GM13976 (cell line): ENCODE measurements at regions not wholly inside any gene's neighbourhood (a gene's known extent, or its start where the extent isn't known, plus 50 kb on each side); places are given as distances from the start of the nearest gene placed in this dataset.
"Not testable (repeated sequence)": the region's sequence is repeated elsewhere in the genome, so short reads cannot be mapped to it uniquely, and the experiment has no call there.

Source experiments
- DNase-seq: peaks from one replicate; pipeline ENCODE4 v3.0.0; 2012; ENCODE audit warnings: low spot score
- in situ Hi-C: fragments of 300-500 bp; cut with MboI; formaldehyde crosslinking; loops from one replicate; pipeline ENCODE4 v1.12.0; 2022; ENCODE audit warnings: low sequenced_read_pairs, mixed read lengths, inconsistent platforms; ENCODE audit not compliant: unreplicated experiment
- TF ChIP-seq, protein P1 (sequence below): IDR thresholded peaks from 2 replicates; pipeline ENCODE4 v1.5.1; 2012; ENCODE audit warnings: borderline replicate concordance, mild to moderate bottlenecking; ENCODE audit not compliant: insufficient read depth; ENCODE audit errors: extremely low read depth, missing control alignments, control extremely low read depth

DNA sequence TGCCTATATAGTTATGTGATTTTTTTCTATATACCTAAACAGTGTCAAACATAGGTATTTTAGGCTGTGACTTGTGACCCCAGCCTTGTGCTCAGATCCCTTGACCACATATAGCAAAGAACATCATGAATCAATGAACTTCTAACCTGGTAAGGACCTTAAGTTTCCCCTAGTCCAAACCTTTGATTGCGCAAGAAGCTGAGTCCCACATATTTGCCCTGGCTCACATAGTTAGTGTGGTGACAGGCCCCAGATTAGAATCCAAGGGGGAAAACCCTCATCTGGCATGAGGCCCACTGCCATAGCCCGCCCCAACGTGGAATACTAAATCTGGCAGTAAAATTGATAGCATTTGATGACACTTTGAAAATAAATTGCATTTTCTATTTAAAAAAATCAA is 171.8 kb downstream of the MZT1 start:
- TF ChIP-seq, protein P1, sequence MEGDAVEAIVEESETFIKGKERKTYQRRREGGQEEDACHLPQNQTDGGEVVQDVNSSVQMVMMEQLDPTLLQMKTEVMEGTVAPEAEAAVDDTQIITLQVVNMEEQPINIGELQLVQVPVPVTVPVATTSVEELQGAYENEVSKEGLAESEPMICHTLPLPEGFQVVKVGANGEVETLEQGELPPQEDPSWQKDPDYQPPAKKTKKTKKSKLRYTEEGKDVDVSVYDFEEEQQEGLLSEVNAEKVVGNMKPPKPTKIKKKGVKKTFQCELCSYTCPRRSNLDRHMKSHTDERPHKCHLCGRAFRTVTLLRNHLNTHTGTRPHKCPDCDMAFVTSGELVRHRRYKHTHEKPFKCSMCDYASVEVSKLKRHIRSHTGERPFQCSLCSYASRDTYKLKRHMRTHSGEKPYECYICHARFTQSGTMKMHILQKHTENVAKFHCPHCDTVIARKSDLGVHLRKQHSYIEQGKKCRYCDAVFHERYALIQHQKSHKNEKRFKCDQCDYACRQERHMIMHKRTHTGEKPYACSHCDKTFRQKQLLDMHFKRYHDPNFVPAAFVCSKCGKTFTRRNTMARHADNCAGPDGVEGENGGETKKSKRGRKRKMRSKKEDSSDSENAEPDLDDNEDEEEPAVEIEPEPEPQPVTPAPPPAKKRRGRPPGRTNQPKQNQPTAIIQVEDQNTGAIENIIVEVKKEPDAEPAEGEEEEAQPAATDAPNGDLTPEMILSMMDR = no peak
- in situ Hi-C loops = no loop called here
- no peak for DNase-seq

DNA sequence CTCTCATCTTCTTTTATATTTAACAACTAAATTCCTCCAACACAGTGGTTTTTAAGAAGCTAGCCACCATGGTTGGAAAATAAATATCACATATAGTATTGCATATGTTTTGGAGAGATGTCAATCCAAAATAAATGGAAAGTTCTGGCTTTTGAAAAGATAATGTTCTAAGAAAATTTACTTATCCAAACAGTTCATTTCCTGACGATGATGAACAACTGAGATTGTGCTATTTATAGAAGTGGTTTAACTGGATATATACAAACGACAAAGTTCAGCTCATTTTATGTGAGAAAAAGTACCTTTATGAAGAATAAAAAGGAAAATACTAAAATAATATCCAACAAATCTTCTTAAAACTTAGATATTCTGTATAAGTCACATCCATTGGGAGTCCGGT is 174.7 kb downstream of the MZT1 start:
- TF ChIP-seq, protein P1 = no peak
- in situ Hi-C loops = no loop called here
- no peak for DNase-seq

DNA sequence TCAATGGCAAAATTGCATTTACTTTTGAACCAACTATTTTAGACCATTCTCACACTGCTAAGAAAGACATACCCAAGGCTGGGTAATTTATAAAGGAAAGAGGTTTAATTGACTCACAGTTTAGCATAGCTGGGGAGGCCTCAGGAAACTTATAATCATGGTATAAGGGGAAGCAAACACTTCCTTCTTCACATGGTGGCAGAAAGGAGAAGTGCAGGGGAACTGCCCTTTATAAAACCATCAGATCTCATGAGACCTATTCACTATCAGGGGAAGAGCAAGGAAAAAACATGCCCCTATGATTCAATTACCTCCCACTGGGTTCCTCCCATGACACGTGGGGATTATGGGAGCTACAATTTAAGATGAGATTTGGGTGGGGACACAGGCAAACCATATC is 181.5 kb downstream of the MZT1 start:
- in situ Hi-C loops, DNase-seq: not testable (repeated sequence)

DNA sequence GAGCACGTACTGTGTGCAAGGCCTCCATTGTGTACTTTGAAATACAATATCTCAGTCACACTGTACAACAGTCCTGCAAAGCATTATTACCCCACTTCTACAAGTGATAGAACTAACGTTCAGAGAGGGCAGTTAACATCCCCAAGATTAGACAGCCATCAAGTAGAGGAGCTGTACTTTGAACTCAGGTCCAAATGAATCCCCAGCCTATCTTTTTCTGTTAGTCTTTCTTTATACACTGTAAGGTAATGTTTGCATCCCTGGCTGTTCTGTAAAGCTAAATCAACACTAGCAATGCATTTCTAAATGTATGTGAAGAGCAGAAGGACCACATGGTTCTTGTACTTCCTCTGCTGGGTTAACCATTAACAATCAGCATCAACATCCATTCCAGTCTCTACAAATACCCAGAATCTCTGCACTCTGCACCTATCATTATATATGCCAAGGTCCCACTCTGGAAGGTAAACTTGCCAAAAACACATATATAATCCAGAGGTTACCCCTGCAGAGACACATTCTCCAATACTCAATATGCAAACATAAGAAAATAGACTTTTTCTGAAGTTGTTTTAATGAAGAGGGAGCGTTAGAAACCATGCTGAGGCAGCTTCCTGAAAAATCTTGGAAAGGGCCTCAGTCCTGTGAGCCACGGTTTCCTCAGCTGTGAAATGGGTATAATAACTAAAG is 182.3 kb downstream of the MZT1 start:
- TF ChIP-seq, protein P1 = no peak
- in situ Hi-C loops = no loop called here
- DNase-seq = no peak

DNA sequence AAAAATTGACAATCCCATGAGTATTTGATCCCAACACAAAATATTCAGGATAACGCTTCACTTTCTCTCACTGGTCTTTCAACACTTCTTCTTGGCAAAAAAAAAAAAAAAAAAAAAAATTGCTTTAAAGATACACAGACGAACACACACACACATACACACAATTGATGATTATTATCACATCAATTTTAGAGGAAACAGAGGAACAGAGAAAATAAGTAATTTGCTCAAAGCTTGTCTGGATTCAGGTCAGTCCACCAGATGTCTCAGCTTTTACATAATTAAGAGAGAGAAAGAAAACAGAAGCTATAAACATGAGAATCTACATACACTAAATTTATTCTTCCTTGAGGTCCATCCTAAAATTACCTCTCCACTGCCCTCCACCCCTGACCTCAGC is 183.4 kb downstream of the MZT1 start:
- no peak for DNase-seq
- in situ Hi-C loops = no loop called here

DNA sequence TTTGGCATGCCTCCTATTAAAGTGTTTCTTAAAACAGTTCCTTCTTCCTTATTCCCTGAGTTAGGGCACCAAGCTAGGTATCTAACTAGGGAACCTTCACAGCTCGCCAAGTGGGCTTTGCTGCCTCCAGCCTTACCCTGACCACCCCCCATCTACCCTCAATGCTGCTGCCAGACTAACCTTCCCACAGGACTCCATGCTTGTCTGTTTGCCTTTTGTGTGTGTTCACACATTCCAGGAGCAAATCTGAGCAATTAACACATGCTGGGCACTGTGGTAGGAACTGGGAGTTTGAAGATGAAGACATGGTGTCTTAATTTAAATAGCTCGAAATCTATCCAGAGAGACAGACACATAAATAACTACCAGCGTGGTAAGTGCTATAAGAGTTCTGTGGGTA is 185.2 kb downstream of the MZT1 start:
- in situ Hi-C loops = no loop called here

More for the DNA sequence above, 183.4 kb downstream of the MZT1 start:
- TF ChIP-seq, protein P1 = no peak

DNA sequence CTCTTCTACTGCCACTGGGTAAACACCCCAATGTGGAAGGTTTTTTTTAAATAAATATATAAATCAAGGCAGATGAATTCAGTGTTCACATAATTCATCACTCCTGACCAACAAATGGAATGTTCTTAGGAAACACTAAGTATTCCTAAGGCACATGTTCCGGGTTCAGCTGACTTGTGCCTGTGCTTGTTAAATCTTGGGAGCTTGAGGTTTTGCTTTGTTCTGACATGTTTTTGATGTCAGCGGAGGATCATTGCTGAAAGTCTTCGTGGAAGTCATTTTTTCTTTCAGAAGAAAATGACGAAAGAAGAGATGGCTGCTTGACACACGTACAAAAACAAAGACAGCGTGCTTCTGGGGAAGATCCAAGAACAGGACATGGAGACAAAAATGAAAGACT is 185.8 kb downstream of the MZT1 start:
- in situ Hi-C loops = no loop called here
- no peak for DNase-seq
- TF ChIP-seq, protein P1 = no peak

More for the DNA sequence above, 185.2 kb downstream of the MZT1 start:
- TF ChIP-seq, protein P1 = no peak
- DNase-seq = no peak
